ENCODE measurements at regions not wholly inside any gene's neighbourhood (a gene's known extent, or its start where the extent isn't known, plus 50 kb on each side); places are given as distances from the start of the nearest gene placed in this dataset.

DNA sequence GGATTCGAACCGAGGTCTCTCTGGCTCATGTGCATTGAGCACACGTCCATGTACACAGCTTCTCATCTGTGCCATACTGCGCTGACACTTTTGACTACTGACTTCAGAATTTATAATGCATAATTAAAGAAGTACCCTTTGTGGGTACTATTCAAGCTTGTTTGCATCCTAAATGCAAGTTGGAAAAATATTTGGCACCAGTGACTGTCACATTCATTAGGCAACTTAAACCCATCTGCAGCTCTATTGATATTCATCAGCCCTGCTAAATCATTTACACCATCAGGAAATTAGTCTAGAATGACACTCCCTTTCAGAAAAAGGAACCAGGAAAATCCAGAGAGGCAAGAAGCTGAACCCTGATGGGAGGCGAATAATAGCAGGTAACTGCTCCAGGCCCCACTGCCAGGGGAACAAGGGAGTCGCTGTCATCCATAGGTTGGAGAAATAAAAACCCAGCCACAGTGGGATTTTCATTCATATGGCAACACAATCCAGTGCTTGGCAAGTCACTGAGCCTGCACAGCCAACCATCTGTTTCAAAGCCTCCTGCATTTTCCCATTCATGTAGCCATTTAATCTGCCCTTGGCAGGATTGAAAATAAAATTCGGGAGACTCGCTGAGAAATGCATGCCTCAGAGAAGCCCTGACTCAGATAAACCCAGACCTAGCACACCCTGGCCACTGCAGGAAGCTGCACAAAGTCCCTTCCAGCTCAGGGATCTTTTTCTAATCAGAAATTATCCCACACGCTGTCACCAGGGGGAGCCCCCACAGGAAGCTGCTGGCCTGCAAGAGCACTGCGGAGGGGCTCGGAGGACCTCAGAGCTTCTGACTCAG is 103.0 kb upstream of the VEPH1 start:
- H3K4me3 ChIP-seq (ENCODE audit: severe bottlenecking), result no peak overlapping the region
- ATAC-seq (ENCODE audit: low read depth) (peak; percentile 83), DNase-seq (ENCODE audit: low spot score) (no peak)
- TF ChIP-seq, protein P1, sequence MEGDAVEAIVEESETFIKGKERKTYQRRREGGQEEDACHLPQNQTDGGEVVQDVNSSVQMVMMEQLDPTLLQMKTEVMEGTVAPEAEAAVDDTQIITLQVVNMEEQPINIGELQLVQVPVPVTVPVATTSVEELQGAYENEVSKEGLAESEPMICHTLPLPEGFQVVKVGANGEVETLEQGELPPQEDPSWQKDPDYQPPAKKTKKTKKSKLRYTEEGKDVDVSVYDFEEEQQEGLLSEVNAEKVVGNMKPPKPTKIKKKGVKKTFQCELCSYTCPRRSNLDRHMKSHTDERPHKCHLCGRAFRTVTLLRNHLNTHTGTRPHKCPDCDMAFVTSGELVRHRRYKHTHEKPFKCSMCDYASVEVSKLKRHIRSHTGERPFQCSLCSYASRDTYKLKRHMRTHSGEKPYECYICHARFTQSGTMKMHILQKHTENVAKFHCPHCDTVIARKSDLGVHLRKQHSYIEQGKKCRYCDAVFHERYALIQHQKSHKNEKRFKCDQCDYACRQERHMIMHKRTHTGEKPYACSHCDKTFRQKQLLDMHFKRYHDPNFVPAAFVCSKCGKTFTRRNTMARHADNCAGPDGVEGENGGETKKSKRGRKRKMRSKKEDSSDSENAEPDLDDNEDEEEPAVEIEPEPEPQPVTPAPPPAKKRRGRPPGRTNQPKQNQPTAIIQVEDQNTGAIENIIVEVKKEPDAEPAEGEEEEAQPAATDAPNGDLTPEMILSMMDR (IDR thresholded peaks at IDR 0.05; ENCODE audit: poor library complexity, severe bottlenecking), result peak; percentile 87
- H3K27me3 ChIP-seq (ENCODE audit: insufficient read depth, poor library complexity, severe bottlenecking), result no peaks in the 10 kb centered on the region
- H3K36me3 ChIP-seq (ENCODE audit: low read depth), result no peaks in the 10 kb centered on the region
- H3K4me1 ChIP-seq (ENCODE audit: insufficient read depth, poor library complexity, severe bottlenecking), result no peaks in the 10 kb centered on the region
- no peaks in the 10 kb centered on the region for H3K9me3 ChIP-seq (ENCODE audit: severe bottlenecking)
- H3K27ac ChIP-seq (ENCODE audit: poor library complexity, severe bottlenecking), result no peak overlapping the region

DNA sequence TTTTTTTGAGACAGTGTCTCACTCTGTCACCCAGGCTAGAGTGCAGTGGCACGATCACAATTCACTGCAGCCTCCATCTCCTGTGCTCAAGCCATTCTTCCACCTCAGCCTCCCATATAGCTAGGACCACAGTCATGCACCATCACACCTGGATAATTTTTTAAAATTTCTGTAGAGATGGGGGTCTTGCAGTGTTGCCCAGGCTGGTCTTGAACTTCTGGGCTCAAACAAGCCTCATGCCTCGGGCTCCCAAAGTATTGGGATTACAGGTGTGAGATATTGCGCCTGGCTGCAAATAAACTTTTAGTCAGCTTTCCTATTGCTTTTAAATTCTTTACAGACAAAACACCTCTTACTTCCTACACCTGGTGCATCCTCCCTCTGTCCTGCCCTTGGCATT is 102.1 kb upstream of the VEPH1 start:
- Histone ChIP-seq H3K27me3 (ENCODE audit: insufficient read depth, poor library complexity, severe bottlenecking) (no peaks in the 10 kb centered on the region), H3K9me3 (ENCODE audit: severe bottlenecking) (no peaks in the 10 kb centered on the region), H3K4me1 (ENCODE audit: insufficient read depth, poor library complexity, severe bottlenecking) (no peaks in the 10 kb centered on the region), H3K27ac (ENCODE audit: poor library complexity, severe bottlenecking) (no peak overlapping the region), H3K4me3 (ENCODE audit: severe bottlenecking) (no peak overlapping the region), H3K36me3 (ENCODE audit: low read depth) (no peaks in the 10 kb centered on the region)
- TF ChIP-seq, protein P1 (IDR thresholded peaks at IDR 0.05; ENCODE audit: poor library complexity, severe bottlenecking), result no peak
- DNase-seq (ENCODE audit: low spot score) (no peak), ATAC-seq (ENCODE audit: low read depth) (no peak)

DNA sequence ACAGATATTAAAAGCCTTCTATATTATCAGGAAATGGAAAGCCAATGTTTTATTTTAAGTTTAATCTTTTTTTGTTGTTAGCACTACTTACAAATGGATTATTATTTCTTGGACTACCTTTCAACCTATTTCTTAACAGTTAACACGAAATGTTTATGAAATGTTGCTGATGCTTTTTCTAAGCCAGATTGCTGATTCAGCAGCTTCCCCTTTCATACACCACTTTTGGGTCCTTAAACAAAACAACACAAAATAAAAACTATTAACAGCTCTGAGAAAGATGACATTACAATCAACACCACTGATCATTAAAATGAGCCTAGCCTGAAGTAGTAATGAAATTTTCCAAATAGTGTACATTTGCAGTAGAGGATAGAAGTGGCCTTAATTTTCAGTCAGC is 99.2 kb upstream of the VEPH1 start:
- DNase-seq (ENCODE audit: low spot score), result no peak
- Histone ChIP-seq H3K27me3 (ENCODE audit: insufficient read depth, poor library complexity, severe bottlenecking) (peaks cover 10% of the 10 kb centered on the region), H3K27ac (ENCODE audit: poor library complexity, severe bottlenecking) (no peak overlapping the region), H3K36me3 (ENCODE audit: low read depth) (no peaks in the 10 kb centered on the region), H3K4me3 (ENCODE audit: severe bottlenecking) (no peak overlapping the region), H3K9me3 (ENCODE audit: severe bottlenecking) (no peaks in the 10 kb centered on the region), H3K4me1 (ENCODE audit: insufficient read depth, poor library complexity, severe bottlenecking) (no peaks in the 10 kb centered on the region)
- ATAC-seq (ENCODE audit: low read depth), result no peak
- TF ChIP-seq, protein P1 (IDR thresholded peaks at IDR 0.05; ENCODE audit: poor library complexity, severe bottlenecking), result no peak

DNA sequence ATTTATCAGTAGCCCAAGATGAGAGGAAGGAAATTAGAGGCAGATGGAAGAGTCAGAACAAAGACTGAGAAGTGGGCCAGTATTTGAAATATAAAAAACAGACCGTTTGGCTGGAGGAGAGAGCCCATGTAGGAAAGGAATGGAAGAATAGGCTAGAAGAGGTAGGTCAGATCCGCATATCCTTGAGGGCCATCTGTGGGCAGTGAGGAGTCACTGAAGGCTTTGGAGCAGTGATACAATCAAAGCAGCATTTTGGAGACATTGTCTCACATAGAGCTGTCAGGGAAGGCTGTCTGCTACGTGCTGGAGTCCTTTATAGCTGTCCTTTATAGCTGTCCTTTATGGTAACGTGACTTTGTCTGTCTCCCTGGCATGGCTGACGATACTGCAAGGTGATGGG is 92.0 kb upstream of the VEPH1 start:
- no peak for ATAC-seq (ENCODE audit: low read depth)
- H3K36me3 ChIP-seq (ENCODE audit: low read depth), result no peaks in the 10 kb centered on the region
- no peaks in the 10 kb centered on the region for H3K9me3 ChIP-seq (ENCODE audit: severe bottlenecking)
- no peak overlapping the region for H3K27ac ChIP-seq (ENCODE audit: poor library complexity, severe bottlenecking)
- peaks cover 17% of the 10 kb centered on the region for H3K27me3 ChIP-seq (ENCODE audit: insufficient read depth, poor library complexity, severe bottlenecking)
- TF ChIP-seq, protein P1 (IDR thresholded peaks at IDR 0.05; ENCODE audit: poor library complexity, severe bottlenecking), result no peak
- H3K4me1 ChIP-seq (ENCODE audit: insufficient read depth, poor library complexity, severe bottlenecking), result no peaks in the 10 kb centered on the region
- DNase-seq (ENCODE audit: low spot score), result no peak
- no peak overlapping the region for H3K4me3 ChIP-seq (ENCODE audit: severe bottlenecking)

DNA sequence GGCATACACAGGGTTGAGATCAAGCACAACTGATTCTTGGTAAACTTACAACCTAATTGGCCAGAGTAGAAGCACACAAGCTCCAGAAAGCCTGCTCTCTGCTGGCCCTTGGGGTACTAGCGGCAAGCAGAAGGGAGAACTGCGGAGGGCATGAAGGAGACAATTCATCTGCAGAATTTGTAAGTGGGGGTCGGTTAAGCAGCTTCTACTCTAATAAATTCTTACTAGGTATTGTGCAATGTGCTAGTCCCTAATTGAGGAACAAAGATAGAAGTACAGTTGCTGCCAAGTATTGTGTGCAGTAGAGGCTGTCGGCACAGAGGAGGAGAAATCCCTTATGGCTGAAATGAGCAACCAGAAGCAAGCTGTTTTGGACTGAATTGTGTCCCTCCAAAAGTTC is 91.2 kb upstream of the VEPH1 start:
- TF ChIP-seq, protein P1 (IDR thresholded peaks at IDR 0.05; ENCODE audit: poor library complexity, severe bottlenecking), result no peak
- Histone ChIP-seq H3K27ac (ENCODE audit: poor library complexity, severe bottlenecking) (no peak overlapping the region), H3K4me1 (ENCODE audit: insufficient read depth, poor library complexity, severe bottlenecking) (no peaks in the 10 kb centered on the region), H3K36me3 (ENCODE audit: low read depth) (no peaks in the 10 kb centered on the region), H3K4me3 (ENCODE audit: severe bottlenecking) (no peak overlapping the region), H3K27me3 (ENCODE audit: insufficient read depth, poor library complexity, severe bottlenecking) (peaks cover 13% of the 10 kb centered on the region), H3K9me3 (ENCODE audit: severe bottlenecking) (no peaks in the 10 kb centered on the region)
- ATAC-seq (ENCODE audit: low read depth), result no peak
- no peak for DNase-seq (ENCODE audit: low spot score)

Measured in RWPE2 (cell line).